Fibroblast of lung (primary cell): ENCODE measurements at regions not wholly inside any gene's neighbourhood (a gene's known extent, or its start where the extent isn't known, plus 50 kb on each side); places are given as distances from the start of the nearest gene placed in this dataset.

Experiments used
- DNase-seq, 2 donors: peaks; one replicate each; pipeline versions ENCODE4 v3.0.0 to v3.0.0-alpha.2; 2010; ENCODE audit warnings: low read depth in 2 of 2
- H2AFZ ChIP-seq: 2 replicates; pipeline ENCODE4 v1.5.1; 2012; ENCODE audit warnings: low read length, control low read depth, inconsistent platforms
- H3K27ac ChIP-seq: 2 replicates; pipeline ENCODE4 v1.5.1; 2011; ENCODE audit warnings: low read length, control low read depth; ENCODE audit not compliant: insufficient read depth
- H3K27me3 ChIP-seq: 2 replicates; pipeline ENCODE4 v1.5.1; 2011; ENCODE audit warnings: mild to moderate bottlenecking, low read length; ENCODE audit not compliant: control insufficient read depth, insufficient read depth
- H3K36me3 ChIP-seq: 2 replicates; pipeline ENCODE4 v1.5.1; 2011; ENCODE audit warnings: low read length; ENCODE audit not compliant: control insufficient read depth, insufficient read depth
- H3K4me1 ChIP-seq: 2 replicates; pipeline ENCODE4 v1.5.1; 2011; ENCODE audit warnings: low read length; ENCODE audit not compliant: control insufficient read depth, insufficient read depth; ENCODE audit errors: extremely low read depth
- H3K4me2 ChIP-seq: 2 replicates; pipeline ENCODE4 v1.5.1; 2011; ENCODE audit warnings: low read length, control low read depth; ENCODE audit not compliant: insufficient read depth; ENCODE audit errors: extremely low read depth
- H3K4me3 ChIP-seq, 4 experiments: fragments of 200-600 bp in 1 of 4; sonication (generic) in 1 of 4; replicated peaks in 1 of 4; 2 replicates each; pipeline ENCODE4 v1.5.1; 2011 to 2016; ENCODE audit warnings: low read length in 4 of 4, low read depth in 3 of 4, mild to moderate bottlenecking in 3 of 4, control low read depth in 2 of 4, inconsistent platforms in 1 of 4, mixed read lengths in 1 of 4; ENCODE audit not compliant: insufficient read depth in 1 of 4; ENCODE audit errors: control extremely low read depth in 1 of 4
- H3K79me2 ChIP-seq: 2 replicates; pipeline ENCODE4 v1.5.1; 2012; ENCODE audit warnings: mild to moderate bottlenecking, low read length, inconsistent platforms; ENCODE audit not compliant: control insufficient read depth, insufficient read depth
- H3K9ac ChIP-seq: 2 replicates; pipeline ENCODE4 v1.5.1; 2011; ENCODE audit warnings: mild to moderate bottlenecking, low read length, control low read depth; ENCODE audit not compliant: insufficient read depth
- H3K9me3 ChIP-seq: 2 replicates; pipeline ENCODE4 v1.5.1; 2012; ENCODE audit warnings: low read depth, low read length; ENCODE audit not compliant: control insufficient read depth, insufficient read depth
- H4K20me1 ChIP-seq: 2 replicates; pipeline ENCODE4 v1.5.1; 2011; ENCODE audit warnings: low read length; ENCODE audit not compliant: control insufficient read depth, insufficient read depth; ENCODE audit errors: extremely low read depth
- EZH2 ChIP-seq: IDR thresholded peaks from 2 replicates; pipeline ENCODE4 v1.5.1; 2012; ENCODE audit warnings: low read length, control low read depth, mild to moderate bottlenecking; ENCODE audit errors: missing control alignments
- TF ChIP-seq, protein P1 (sequence below), 2 donors: IDR thresholded peaks in 1 of 2; conservative IDR thresholded peaks in 1 of 2; 1 replicate in 1 of 2; 2 replicates in 1 of 2; pipeline ENCODE4 v1.5.1; 2011 to 2012; ENCODE audit warnings: low read length in 2 of 2, control low read depth in 1 of 2, inconsistent platforms in 1 of 2, low read depth in 1 of 2, mild to moderate bottlenecking in 1 of 2

DNA sequence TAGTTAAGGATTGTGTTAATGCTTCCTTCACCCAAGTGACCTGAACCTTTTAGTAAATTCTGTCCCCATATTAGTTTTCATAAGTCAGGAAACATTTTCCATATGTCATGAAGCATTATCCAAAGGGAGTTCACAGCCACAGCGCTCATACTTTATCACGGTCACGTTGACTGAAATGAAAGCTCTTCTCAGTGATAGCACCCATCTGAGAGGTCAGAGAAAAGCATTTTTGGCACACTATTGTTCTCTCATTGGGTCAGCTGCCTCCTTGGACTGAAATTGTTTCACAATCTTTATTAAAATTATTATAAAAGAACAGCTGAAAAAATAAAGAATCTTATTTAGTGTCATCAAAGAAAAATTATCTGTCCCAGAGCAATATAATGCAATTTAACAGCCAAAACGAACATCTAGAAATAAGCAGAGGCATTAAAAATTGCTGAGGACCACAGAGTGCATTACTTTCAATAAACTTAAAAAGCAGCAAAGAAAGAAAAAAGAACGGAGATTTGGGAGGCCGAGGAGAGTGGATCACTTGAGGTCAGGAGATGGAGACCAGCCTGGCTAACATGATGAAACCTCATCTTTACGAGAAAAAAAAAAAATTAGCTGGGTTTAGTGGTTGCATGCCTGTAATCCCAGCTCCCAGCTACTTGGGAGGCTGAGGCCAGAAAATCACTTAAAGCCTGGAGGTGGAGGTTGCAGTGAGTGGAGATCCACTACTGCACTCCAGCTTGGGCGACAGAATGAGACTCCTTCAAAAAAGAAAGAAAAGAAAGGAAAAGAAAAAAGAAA, 680.8 kb upstream of the FAM241A start:
- Histone ChIP-seq H3K79me2 (no peaks in the 10 kb centered on the region), H2AFZ (no peak overlapping the region), H3K4me2 (no peak overlapping the region), H4K20me1 (no peaks in the 10 kb centered on the region), H3K9me3 (no peaks in the 10 kb centered on the region), H3K36me3 (no peaks in the 10 kb centered on the region), H3K27ac (no peak overlapping the region), H3K4me1 (no peaks in the 10 kb centered on the region), H3K9ac (no peak overlapping the region), H3K27me3 (no peaks in the 10 kb centered on the region), H3K4me3 (no peak overlapping the region)
- TF ChIP-seq, protein P1, sequence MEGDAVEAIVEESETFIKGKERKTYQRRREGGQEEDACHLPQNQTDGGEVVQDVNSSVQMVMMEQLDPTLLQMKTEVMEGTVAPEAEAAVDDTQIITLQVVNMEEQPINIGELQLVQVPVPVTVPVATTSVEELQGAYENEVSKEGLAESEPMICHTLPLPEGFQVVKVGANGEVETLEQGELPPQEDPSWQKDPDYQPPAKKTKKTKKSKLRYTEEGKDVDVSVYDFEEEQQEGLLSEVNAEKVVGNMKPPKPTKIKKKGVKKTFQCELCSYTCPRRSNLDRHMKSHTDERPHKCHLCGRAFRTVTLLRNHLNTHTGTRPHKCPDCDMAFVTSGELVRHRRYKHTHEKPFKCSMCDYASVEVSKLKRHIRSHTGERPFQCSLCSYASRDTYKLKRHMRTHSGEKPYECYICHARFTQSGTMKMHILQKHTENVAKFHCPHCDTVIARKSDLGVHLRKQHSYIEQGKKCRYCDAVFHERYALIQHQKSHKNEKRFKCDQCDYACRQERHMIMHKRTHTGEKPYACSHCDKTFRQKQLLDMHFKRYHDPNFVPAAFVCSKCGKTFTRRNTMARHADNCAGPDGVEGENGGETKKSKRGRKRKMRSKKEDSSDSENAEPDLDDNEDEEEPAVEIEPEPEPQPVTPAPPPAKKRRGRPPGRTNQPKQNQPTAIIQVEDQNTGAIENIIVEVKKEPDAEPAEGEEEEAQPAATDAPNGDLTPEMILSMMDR (conservative IDR thresholded peaks at IDR 0.05 in 1 of 2, IDR thresholded peaks at IDR 0.05 in 1 of 2; ENCODE audit: low read depth in 1 of 2, low read length in 2 of 2), result no peak
- TF ChIP-seq EZH2, result no peak
- peak in 1 of 2 donors; percentile 33 for DNase-seq

DNA sequence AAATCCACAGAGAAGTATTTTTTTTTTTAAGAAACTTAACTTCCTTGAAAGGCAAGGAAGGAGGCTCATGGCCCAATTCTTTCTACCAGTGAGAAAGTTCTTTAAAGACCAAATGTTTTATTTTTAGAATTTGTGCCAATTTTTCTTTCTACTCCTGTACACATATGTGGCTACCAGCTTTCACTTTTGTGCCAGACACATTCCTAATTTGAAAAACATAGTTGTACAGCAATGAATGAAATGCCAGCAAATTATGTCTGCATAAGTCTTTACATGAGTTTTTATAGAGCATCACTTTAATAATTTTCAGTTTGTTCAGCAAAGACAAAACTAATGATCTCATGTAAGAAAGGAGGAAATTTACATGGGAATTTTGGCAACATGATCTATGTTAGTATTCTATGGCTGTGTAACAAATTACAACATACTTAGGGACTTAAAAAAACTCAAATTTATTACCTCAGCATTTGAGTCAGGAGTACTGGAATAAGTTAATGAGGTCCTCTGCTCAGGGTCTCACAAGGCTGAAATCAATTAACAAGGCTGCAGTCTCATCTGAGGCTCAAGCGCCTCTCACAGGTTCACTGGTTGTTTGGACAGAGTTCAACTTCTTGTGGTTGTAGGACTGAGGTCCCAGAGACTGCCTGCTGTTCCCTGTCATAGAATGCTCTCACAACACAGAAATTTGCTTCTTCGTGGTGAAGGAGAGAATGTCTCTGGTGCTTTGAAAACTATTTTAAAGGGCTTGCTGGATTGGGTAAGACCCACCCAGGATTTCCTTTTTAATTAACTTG, 678.2 kb upstream of the FAM241A start:
- DNase-seq, result peak; percentile 1 to 45

DNA sequence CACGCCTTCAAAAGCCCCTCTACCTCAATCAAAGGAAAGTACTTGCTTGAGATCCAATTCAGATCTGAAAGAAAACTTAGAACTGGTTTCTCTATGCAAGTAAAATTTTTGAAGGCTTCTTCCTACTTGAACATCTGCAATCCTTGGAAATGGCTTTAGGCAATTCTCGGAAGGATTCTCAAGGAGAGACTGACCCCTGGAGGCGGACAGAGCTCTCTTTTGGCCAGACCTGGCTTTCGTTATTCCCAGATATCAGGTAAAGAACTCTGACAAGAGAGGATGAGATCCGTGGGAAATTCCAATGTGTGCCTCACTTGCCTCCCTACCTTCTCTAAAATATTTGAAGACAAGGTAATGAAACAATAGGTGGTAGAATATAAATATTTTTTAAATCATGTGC, 670.3 kb upstream of the FAM241A start:
- Histone ChIP-seq H3K9ac (no peak overlapping the region), H2AFZ (no peak overlapping the region), H3K27me3 (no peaks in the 10 kb centered on the region), H3K79me2 (no peaks in the 10 kb centered on the region), H4K20me1 (no peaks in the 10 kb centered on the region), H3K9me3 (no peaks in the 10 kb centered on the region), H3K36me3 (no peaks in the 10 kb centered on the region), H3K4me2 (no peak overlapping the region), H3K4me1 (no peaks in the 10 kb centered on the region), H3K27ac (no peak overlapping the region), H3K4me3 (no peak overlapping the region)
- TF ChIP-seq EZH2, result no peak
- TF ChIP-seq, protein P1 (conservative IDR thresholded peaks at IDR 0.05 in 1 of 2, IDR thresholded peaks at IDR 0.05 in 1 of 2; ENCODE audit: low read depth in 1 of 2, low read length in 2 of 2), result peak; percentile 39 to 55
- DNase-seq, result peak; percentile 28 to 33

More for the DNA sequence above, 678.2 kb upstream of the FAM241A start:
- no peaks in the 10 kb centered on the region for H3K36me3 ChIP-seq
- no peak overlapping the region for H2AFZ ChIP-seq
- no peaks in the 10 kb centered on the region for H3K4me1 ChIP-seq
- TF ChIP-seq, protein P1 (conservative IDR thresholded peaks at IDR 0.05 in 1 of 2, IDR thresholded peaks at IDR 0.05 in 1 of 2; ENCODE audit: low read depth in 1 of 2, low read length in 2 of 2), result no peak
- no peak for TF ChIP-seq EZH2
- H3K9me3 ChIP-seq, result no peaks in the 10 kb centered on the region
- H3K4me2 ChIP-seq, result no peak overlapping the region
- no peaks in the 10 kb centered on the region for H4K20me1 ChIP-seq
- no peaks in the 10 kb centered on the region for H3K79me2 ChIP-seq
- no peak overlapping the region for H3K9ac ChIP-seq
- no peak overlapping the region for H3K4me3 ChIP-seq
- no peak overlapping the region for H3K27ac ChIP-seq
- H3K27me3 ChIP-seq, result no peaks in the 10 kb centered on the region
